HCT116 (cell line): ENCODE measurements at regions not wholly inside any gene's neighbourhood (a gene's known extent, or its start where the extent isn't known, plus 50 kb on each side); places are given as distances from the start of the nearest gene placed in this dataset.

Experiments used
- ATAC-seq: fragments of 200-7000 bp; cut with Tn5 transposase; 2 replicates; pipeline ENCODE4 v1.9.1; 2020; ENCODE audit warnings: mild to moderate bottlenecking, moderate library complexity
- BruUV-seq: library from RNA; stranded (reverse); fragments of 400-500 nt; replicated peaks from 2 replicates; lab custom pipeline; 2021; lab: Mats Ljungman, UMichigan
- CTCF ChIA-PET: fragments of 300-600 bp; sonication (Branson Sonifier 250); formaldehyde crosslinking; loops from one replicate; lab custom pipeline; 2021; ENCODE audit warnings: antibody characterized with exemption; lab: Charles Lee
- POLR2A ChIA-PET: fragments of 300-600, 350-600 bp; sonication (Branson Sonifier 250); formaldehyde crosslinking; loops from one replicate; lab custom pipeline; 2021; ENCODE audit warnings: antibody characterized with exemption; lab: Charles Lee
- RAD21 ChIA-PET, 2 experiments: fragments of 300-600 bp; sonication (Branson Sonifier 250); formaldehyde crosslinking; loops; one replicate each; lab custom pipeline; 2023; ENCODE audit warnings: low total read pairs in 2 of 2; ENCODE audit not compliant: uncharacterized antibody in 2 of 2, unreplicated experiment in 2 of 2, low non-redundant PET in 1 of 2; lab: Charles Lee
- DNase-seq: peaks from one replicate; pipeline ENCODE4 v3.0.0-alpha.2; 2010; ENCODE audit warnings: low read depth, low spot score
- H2AFZ ChIP-seq: fragments of 200-600 bp; shearing (Covaris generic), sonication (generic); 2 replicates; pipeline ENCODE4 v1.6.1; 2017; ENCODE audit warnings: low read depth, mixed run types, mixed read lengths, antibody characterized with exemption, low read length; ENCODE audit not compliant: poor library complexity, severe bottlenecking
- H3K27ac ChIP-seq: 2 replicates; pipeline ENCODE4 v1.5.1; 2012; ENCODE audit warnings: low read depth, low read length
- H3K27me3 ChIP-seq: fragments of 200-600 bp; sonication (generic); 2 replicates; pipeline ENCODE4 v1.6.1; 2016; ENCODE audit warnings: mixed run types, low read length, mixed read lengths; ENCODE audit not compliant: insufficient read depth
- H3K36me3 ChIP-seq, 2 experiments: fragments of 200-500 bp in 1 of 2; fragments of 200-600 bp in 1 of 2; sonication (Bioruptor generic) in 1 of 2; sonication (generic) in 1 of 2; 2 replicates each; pipeline versions ENCODE4 v1.5.1 to v1.6.1; 2014 to 2016; ENCODE audit warnings: low read length in 2 of 2, inconsistent platforms in 1 of 2, mixed read lengths in 1 of 2, mixed run types in 1 of 2; ENCODE audit not compliant: insufficient read depth in 2 of 2, control insufficient read depth in 1 of 2
- H3K4me1 ChIP-seq, 2 experiments: fragments of 200-600 bp in 1 of 2; sonication (generic) in 1 of 2; 2 replicates each; pipeline versions ENCODE4 v1.5.1 to v1.6.1; 2012 to 2017; ENCODE audit warnings: low read length in 2 of 2, inconsistent platforms in 1 of 2, mild to moderate bottlenecking in 1 of 2, mixed read lengths in 1 of 2, mixed run types in 1 of 2, moderate library complexity in 1 of 2; ENCODE audit not compliant: insufficient read depth in 2 of 2, control insufficient read depth in 1 of 2
- H3K4me2 ChIP-seq: fragments of 200-600 bp; sonication (generic); 2 replicates; pipeline ENCODE4 v1.6.1; 2017; ENCODE audit warnings: mixed run types, low read length, mixed read lengths
- H3K4me3 ChIP-seq, 2 experiments: fragments of 200-600 bp in 1 of 2; sonication (generic) in 1 of 2; replicated peaks in 1 of 2; 2 replicates each; pipeline ENCODE4 v1.5.1; 2011 to 2016; ENCODE audit warnings: low read length in 2 of 2, control low read depth in 1 of 2, low read depth in 1 of 2, mild to moderate bottlenecking in 1 of 2, mixed read lengths in 1 of 2, mixed run types in 1 of 2
- H3K79me2 ChIP-seq: fragments of 200-600 bp; sonication (generic); 2 replicates; pipeline ENCODE4 v1.6.1; 2017; ENCODE audit warnings: mild to moderate bottlenecking, mixed run types, low read length, moderate library complexity, mixed read lengths; ENCODE audit not compliant: insufficient read depth
- H3K9ac ChIP-seq: fragments of 200-600 bp; sonication (generic); 2 replicates; pipeline ENCODE4 v1.6.1; 2016; ENCODE audit warnings: low read length, mixed read lengths
- H3K9me2 ChIP-seq: fragments of 200-600 bp; sonication (generic), shearing (Covaris generic); 2 replicates; pipeline ENCODE4 v1.6.1; 2017; ENCODE audit warnings: mixed run types, mild to moderate bottlenecking, moderate library complexity; ENCODE audit not compliant: insufficient read depth
- H3K9me3 ChIP-seq, 2 experiments: fragments of 200-500 bp in 1 of 2; fragments of 200-600 bp in 1 of 2; sonication (Bioruptor generic) in 1 of 2; sonication (generic) in 1 of 2; 2 replicates each; pipeline ENCODE4 v1.6.1; 2014 to 2017; ENCODE audit warnings: low read length in 2 of 2, mixed read lengths in 2 of 2, inconsistent platforms in 1 of 2, low read depth in 1 of 2, mild to moderate bottlenecking in 1 of 2, mixed run types in 1 of 2, moderate library complexity in 1 of 2; ENCODE audit not compliant: control insufficient read depth in 1 of 2, insufficient read depth in 1 of 2
- H4K20me1 ChIP-seq: fragments of 200-600 bp; sonication (generic), shearing (Covaris generic); 2 replicates; pipeline ENCODE4 v1.6.1; 2017; ENCODE audit warnings: mixed run types, mild to moderate bottlenecking, moderate library complexity; ENCODE audit not compliant: insufficient read depth
- CBX3 ChIP-seq: IDR thresholded peaks from 2 replicates; pipeline ENCODE4 v1.6.1; 2012; ENCODE audit warnings: low read depth
- CEBPB ChIP-seq: IDR thresholded peaks from 2 replicates; pipeline ENCODE4 v1.6.1; 2012; ENCODE audit warnings: low read depth
- ELF1 ChIP-seq: IDR thresholded peaks from 2 replicates; pipeline ENCODE4 v1.6.1; 2012; ENCODE audit warnings: low read depth, borderline replicate concordance
- EZH2 ChIP-seq: fragments of 200-600 bp; sonication (generic); IDR thresholded peaks from 2 replicates; pipeline ENCODE4 v1.6.1; 2017; ENCODE audit warnings: antibody characterized with exemption, mixed run types
- FOSL1 ChIP-seq: IDR thresholded peaks from 2 replicates; pipeline ENCODE4 v1.6.1; 2012; ENCODE audit warnings: low read depth
- JUND ChIP-seq: IDR thresholded peaks from 2 replicates; pipeline ENCODE4 v1.6.1; 2012
- POLR2AphosphoS5 ChIP-seq: IDR thresholded peaks from 2 replicates; pipeline ENCODE4 v1.6.1; 2011; ENCODE audit warnings: mild to moderate bottlenecking, low read depth, low read length, moderate library complexity
- RAD21 ChIP-seq: IDR thresholded peaks from 2 replicates; pipeline ENCODE4 v1.6.1; 2012; ENCODE audit warnings: low read depth, mild to moderate bottlenecking
- REST ChIP-seq: IDR thresholded peaks from 2 replicates; pipeline ENCODE4 v1.6.1; 2012; ENCODE audit warnings: low read depth
- SP1 ChIP-seq: IDR thresholded peaks from 2 replicates; pipeline ENCODE4 v1.6.1; 2012; ENCODE audit warnings: low read depth
- ZBTB33 ChIP-seq: IDR thresholded peaks from 2 replicates; pipeline ENCODE4 v1.6.1; 2011; ENCODE audit warnings: mild to moderate bottlenecking, low read length, moderate library complexity; ENCODE audit not compliant: insufficient replicate concordance; ENCODE audit errors: extremely low read depth
- intact Hi-C: fragments of 100-400 bp; cut with micrococcal nuclease; formaldehyde crosslinking; loops from 2 replicates; pipeline ENCODE4 v1.10.0; 2022
- TF ChIP-seq, protein P1 (sequence below), 3 experiments: fragments of 200-600 bp in 1 of 3; sonication (generic) in 1 of 3; IDR thresholded peaks in 2 of 3; conservative IDR thresholded peaks in 1 of 3; 2 replicates each; pipeline ENCODE4 v1.5.1; 2012 to 2017; ENCODE audit warnings: low read depth in 2 of 3, low read length in 2 of 3, antibody characterized with exemption in 1 of 3, borderline replicate concordance in 1 of 3, control low read depth in 1 of 3, mild to moderate bottlenecking in 1 of 3, mixed read lengths in 1 of 3, mixed run types in 1 of 3, moderate library complexity in 1 of 3; ENCODE audit not compliant: insufficient read depth in 1 of 3

- CTCF ChIA-PET = no interaction called here
- H2AFZ ChIP-seq = no peak overlapping the region
Observed at GRCh38 chr2:200212862-200213425, 93.5 kb upstream of the SPATS2L start.

More at GRCh38 chr2:200212862-200213425, 93.5 kb upstream of the SPATS2L start:
- H3K79me2 ChIP-seq = no peaks in the 10 kb centered on the region
- intact Hi-C loops = no loop called here
- H3K36me3 ChIP-seq = no peaks in the 10 kb centered on the region
- no peak overlapping the region for H3K9ac ChIP-seq
- no peaks in the 10 kb centered on the region for H4K20me1 ChIP-seq
- H3K27ac ChIP-seq = no peak overlapping the region
- no peaks in the 10 kb centered on the region for H3K27me3 ChIP-seq
- no peak for DNase-seq
- no peak overlapping the region for H3K4me3 ChIP-seq
- POLR2A ChIA-PET = no interaction called here
- BruUV-seq = no TSS peak
- TF ChIP-seq POLR2AphosphoS5 = no peak
- TF ChIP-seq FOSL1 = no peak
- TF ChIP-seq REST = no peak
- no peak for TF ChIP-seq SP1
- TF ChIP-seq CBX3 = no peak
- TF ChIP-seq, protein P1, sequence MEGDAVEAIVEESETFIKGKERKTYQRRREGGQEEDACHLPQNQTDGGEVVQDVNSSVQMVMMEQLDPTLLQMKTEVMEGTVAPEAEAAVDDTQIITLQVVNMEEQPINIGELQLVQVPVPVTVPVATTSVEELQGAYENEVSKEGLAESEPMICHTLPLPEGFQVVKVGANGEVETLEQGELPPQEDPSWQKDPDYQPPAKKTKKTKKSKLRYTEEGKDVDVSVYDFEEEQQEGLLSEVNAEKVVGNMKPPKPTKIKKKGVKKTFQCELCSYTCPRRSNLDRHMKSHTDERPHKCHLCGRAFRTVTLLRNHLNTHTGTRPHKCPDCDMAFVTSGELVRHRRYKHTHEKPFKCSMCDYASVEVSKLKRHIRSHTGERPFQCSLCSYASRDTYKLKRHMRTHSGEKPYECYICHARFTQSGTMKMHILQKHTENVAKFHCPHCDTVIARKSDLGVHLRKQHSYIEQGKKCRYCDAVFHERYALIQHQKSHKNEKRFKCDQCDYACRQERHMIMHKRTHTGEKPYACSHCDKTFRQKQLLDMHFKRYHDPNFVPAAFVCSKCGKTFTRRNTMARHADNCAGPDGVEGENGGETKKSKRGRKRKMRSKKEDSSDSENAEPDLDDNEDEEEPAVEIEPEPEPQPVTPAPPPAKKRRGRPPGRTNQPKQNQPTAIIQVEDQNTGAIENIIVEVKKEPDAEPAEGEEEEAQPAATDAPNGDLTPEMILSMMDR (IDR thresholded peaks at IDR 0.05 in 2 of 3, conservative IDR thresholded peaks at IDR 0.05 in 1 of 3; ENCODE audit: borderline replicate concordance in 1 of 3, insufficient read depth in 1 of 3, low read depth in 2 of 3, low read length in 2 of 3) = no peak
- no peak for TF ChIP-seq EZH2
- TF ChIP-seq CEBPB = no peak
- no peak for TF ChIP-seq RAD21
- TF ChIP-seq JUND = no peak
- TF ChIP-seq ELF1 = no peak
- no peak for TF ChIP-seq ZBTB33
- TF ChIP-seq, all 23 proteins: peak for 0
- RAD21 ChIA-PET = no interaction called here
- ATAC-seq = no peak
- Histone ChIP-seq H3K9me2 (no peaks in the 10 kb centered on the region), H3K4me2 (no peak overlapping the region), H3K9me3 (no peaks in the 10 kb centered on the region; a peak in 1 of 4 replicates), H3K4me1 (no peaks in the 10 kb centered on the region)
